ENCODE measurements at regions not wholly inside any gene's neighbourhood (a gene's known extent, or its start where the extent isn't known, plus 50 kb on each side); places are given as distances from the start of the nearest gene placed in this dataset.

DNA sequence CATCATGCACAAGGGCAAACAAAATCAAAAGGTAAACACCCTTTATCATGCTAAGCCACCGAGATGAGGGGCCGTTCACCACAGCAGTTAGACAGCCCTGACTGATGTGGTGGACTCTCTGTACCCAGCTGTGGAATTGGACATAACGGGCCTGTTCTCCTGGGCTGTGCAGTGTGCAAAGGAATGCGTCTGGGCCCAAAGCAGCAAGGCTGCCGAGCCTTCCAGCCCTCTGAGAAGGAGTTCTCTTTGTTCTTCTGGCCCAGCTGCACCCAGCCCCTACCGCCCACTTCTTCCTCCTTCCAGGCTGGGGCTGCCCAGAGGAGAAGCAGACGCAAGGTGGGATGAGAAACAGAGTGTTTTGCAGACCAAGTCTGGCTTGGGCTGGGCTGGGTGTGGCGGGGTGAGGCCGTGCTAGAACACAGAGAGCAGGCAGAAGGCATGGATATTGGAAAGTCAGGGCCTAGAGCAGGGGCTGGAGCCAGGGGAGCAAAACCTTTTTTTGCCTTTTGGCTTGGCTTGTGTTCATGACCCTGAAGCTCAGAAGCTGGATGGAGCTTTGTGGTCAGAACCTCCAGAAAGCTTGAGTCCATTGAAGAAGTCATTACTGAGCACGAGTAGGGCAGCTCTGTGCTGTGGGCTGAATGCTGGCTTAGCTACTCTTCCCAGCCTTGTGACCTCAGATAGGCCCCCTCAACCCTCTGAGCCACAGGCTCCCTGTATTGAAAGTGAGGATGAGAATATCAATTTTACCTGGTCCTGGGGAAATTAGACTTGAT, 49.8 kb upstream of the SH3PXD2B start:
- no peak overlapping the region for H3K9ac ChIP-seq

More for the DNA sequence above, 49.8 kb upstream of the SH3PXD2B start:
- H3K27ac ChIP-seq, result no peak overlapping the region
- no peaks in the 10 kb centered on the region for H3K9me3 ChIP-seq (ENCODE audit: control insufficient read depth, low read length)
- no peak overlapping the region for H3K4me3 ChIP-seq (ENCODE audit: low read depth, low read length)
- no peaks in the 10 kb centered on the region for H3K4me1 ChIP-seq
- H3K79me2 ChIP-seq, result no peaks in the 10 kb centered on the region
- no peaks in the 10 kb centered on the region for H3K27me3 ChIP-seq (ENCODE audit: control insufficient read depth, insufficient read depth, low read length)
- H3K4me2 ChIP-seq (ENCODE audit: low read length), result no peak overlapping the region
- no peak overlapping the region for H2AFZ ChIP-seq
- TF ChIP-seq, protein P1, sequence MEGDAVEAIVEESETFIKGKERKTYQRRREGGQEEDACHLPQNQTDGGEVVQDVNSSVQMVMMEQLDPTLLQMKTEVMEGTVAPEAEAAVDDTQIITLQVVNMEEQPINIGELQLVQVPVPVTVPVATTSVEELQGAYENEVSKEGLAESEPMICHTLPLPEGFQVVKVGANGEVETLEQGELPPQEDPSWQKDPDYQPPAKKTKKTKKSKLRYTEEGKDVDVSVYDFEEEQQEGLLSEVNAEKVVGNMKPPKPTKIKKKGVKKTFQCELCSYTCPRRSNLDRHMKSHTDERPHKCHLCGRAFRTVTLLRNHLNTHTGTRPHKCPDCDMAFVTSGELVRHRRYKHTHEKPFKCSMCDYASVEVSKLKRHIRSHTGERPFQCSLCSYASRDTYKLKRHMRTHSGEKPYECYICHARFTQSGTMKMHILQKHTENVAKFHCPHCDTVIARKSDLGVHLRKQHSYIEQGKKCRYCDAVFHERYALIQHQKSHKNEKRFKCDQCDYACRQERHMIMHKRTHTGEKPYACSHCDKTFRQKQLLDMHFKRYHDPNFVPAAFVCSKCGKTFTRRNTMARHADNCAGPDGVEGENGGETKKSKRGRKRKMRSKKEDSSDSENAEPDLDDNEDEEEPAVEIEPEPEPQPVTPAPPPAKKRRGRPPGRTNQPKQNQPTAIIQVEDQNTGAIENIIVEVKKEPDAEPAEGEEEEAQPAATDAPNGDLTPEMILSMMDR (IDR thresholded peaks at IDR 0.05), result no peak
- H3K36me3 ChIP-seq (ENCODE audit: control insufficient read depth, insufficient read depth, low read length), result no peaks in the 10 kb centered on the region

Measured in parathyroid adenoma (tissue), 2 donors.